GM12878 (cell line): ENCODE measurements at regions not wholly inside any gene's neighbourhood (a gene's known extent, or its start where the extent isn't known, plus 50 kb on each side); places are given as distances from the start of the nearest gene placed in this dataset.

ENCODE experiments used
- ATAC-seq: fragments of 200-7000 bp; cut with Tn5 transposase; 3 replicates; pipeline ENCODE4 v1.9.1; 2020; ENCODE audit warnings: mild to moderate bottlenecking, moderate library complexity
- BruUV-seq: library from RNA; stranded (reverse); fragments of 400-500 nt; replicated peaks from 2 replicates; lab custom pipeline; 2021; lab: Mats Ljungman, UMichigan
- CTCF ChIA-PET: fragments of 300-600 bp; sonication (Branson Sonifier 250); formaldehyde crosslinking; extraction: SDS; loops from one replicate; lab custom pipeline; 2021; ENCODE audit warnings: inconsistent platforms; lab: Yijun Ruan, JAX
- POLR2A ChIA-PET: fragments of 350-600 bp; formaldehyde crosslinking; extraction: SDS; loops from one replicate; lab custom pipeline; 2021; ENCODE audit warnings: inconsistent platforms; lab: Charles Lee
- RAD21 ChIA-PET: fragments of 300-600 bp; sonication (Branson Sonifier 250); formaldehyde crosslinking; loops from one replicate; lab custom pipeline; 2023; ENCODE audit warnings: antibody characterized with exemption; ENCODE audit not compliant: unreplicated experiment; lab: Charles Lee
- SMC1A ChIA-PET: fragments of 300-600 bp; sonication (Branson Sonifier 250); formaldehyde crosslinking; loops from one replicate; lab custom pipeline; 2023; ENCODE audit not compliant: unreplicated experiment, uncharacterized antibody; lab: Charles Lee
- DNase-seq: peaks from one replicate; pipeline ENCODE4 v3.0.0-alpha.2; 2011; ENCODE audit warnings: low read depth, low spot score
- FAIRE-seq: peaks from 3 replicates; lab custom pipeline; 2011; peaks lifted over from hg19 to GRCh38; lab: Jason Lieb, UNC
- H2AFZ ChIP-seq: 2 replicates; pipeline ENCODE4 v1.6.0; 2011; ENCODE audit warnings: low read depth, low read length, control low read depth; ENCODE audit not compliant: control insufficient read depth
- H3K27ac ChIP-seq: 2 replicates; pipeline ENCODE4 v1.5.1; 2011; ENCODE audit warnings: control low read depth; ENCODE audit not compliant: control insufficient read depth, insufficient read depth
- H3K27me3 ChIP-seq, 2 experiments: replicated peaks in 1 of 2; 2 replicates each; pipeline versions ENCODE4 v1.6.0 to v1.6.1; 2011; ENCODE audit warnings: low read length in 1 of 2; ENCODE audit not compliant: control insufficient read depth in 2 of 2, insufficient read depth in 2 of 2
- H3K36me3 ChIP-seq, 2 experiments: 2 replicates each; pipeline ENCODE4 v1.5.1; 2011; ENCODE audit warnings: low read length in 1 of 2; ENCODE audit not compliant: control insufficient read depth in 2 of 2, insufficient read depth in 2 of 2
- H3K4me1 ChIP-seq: 2 replicates; pipeline ENCODE4 v1.6.1; 2011; ENCODE audit warnings: mild to moderate bottlenecking, low read length, moderate library complexity, mixed read lengths; ENCODE audit not compliant: control insufficient read depth, insufficient read depth
- H3K4me2 ChIP-seq: 2 replicates; pipeline ENCODE4 v1.6.0; 2011; ENCODE audit warnings: control low read depth; ENCODE audit not compliant: control insufficient read depth, insufficient read depth
- H3K4me3 ChIP-seq: fragments of 200-600 bp; sonication (generic); 2 replicates; pipeline ENCODE4 v1.5.1; 2016
- H3K79me2 ChIP-seq: 2 replicates; pipeline ENCODE4 v1.6.0; 2011; ENCODE audit warnings: low read length; ENCODE audit not compliant: control insufficient read depth, insufficient read depth
- H3K9ac ChIP-seq: 2 replicates; pipeline ENCODE4 v1.8.0; 2011; ENCODE audit warnings: low read length, control low read depth, mixed read lengths; ENCODE audit not compliant: control insufficient read depth, insufficient read depth
- H3K9me3 ChIP-seq: replicated peaks from 3 replicates; pipeline ENCODE4 v1.5.1; 2011; ENCODE audit warnings: mild to moderate bottlenecking, low read length; ENCODE audit not compliant: control insufficient read depth, insufficient read depth
- H4K20me1 ChIP-seq: 2 replicates; pipeline ENCODE4 v1.6.0; 2011; ENCODE audit not compliant: control insufficient read depth, insufficient read depth
- ASH2L ChIP-seq: fragments of 300-600, 200-600 bp; sonication (generic); IDR thresholded peaks from 2 replicates; pipeline ENCODE4 v1.6.1; 2017; ENCODE audit warnings: low read depth, mild to moderate bottlenecking, borderline replicate concordance
- FOS ChIP-seq: IDR thresholded peaks from 3 replicates; pipeline ENCODE4 v1.6.1; 2011; ENCODE audit warnings: borderline replicate concordance; ENCODE audit not compliant: insufficient read length; ENCODE audit errors: extremely low read depth
- MTA3 ChIP-seq: IDR thresholded peaks from 2 replicates; pipeline ENCODE4 v1.6.1; 2012; ENCODE audit warnings: low read length, inconsistent platforms, borderline replicate concordance
- NFIC ChIP-seq: IDR thresholded peaks from 2 replicates; pipeline ENCODE4 v1.6.1; 2012; ENCODE audit warnings: low read depth, mild to moderate bottlenecking, inconsistent platforms, low read length, moderate library complexity
- NR2C2 ChIP-seq: IDR thresholded peaks from 2 replicates; pipeline ENCODE4 v1.6.1; 2011; ENCODE audit warnings: borderline replicate concordance, low read depth; ENCODE audit not compliant: control insufficient read depth, insufficient read length
- NR2F1 ChIP-seq: fragments of 450-650 bp; conservative IDR thresholded peaks from 2 replicates; pipeline ENCODE4 v1.6.1; 2017; ENCODE audit warnings: mild to moderate bottlenecking
- RELA ChIP-seq: fragments of 450-650 bp; IDR thresholded peaks from 2 replicates; pipeline ENCODE4 v1.8.0; 2014; ENCODE audit warnings: borderline replicate concordance; ENCODE audit not compliant: partially characterized antibody
- ZNF217 ChIP-seq: fragments of 450-650 bp; IDR thresholded peaks from 2 replicates; pipeline ENCODE4 v1.6.1; 2017; ENCODE audit warnings: antibody characterized with exemption, mild to moderate bottlenecking
- WGBS: methylation state at CpG from one replicate; pipeline ENCODE4 v1.1.6; 2016; ENCODE audit warnings: low lambda C conversion rate; ENCODE audit not compliant: insufficient replicate concordance, insufficient coverage; ENCODE audit errors: missing lambda C conversion rate; 5-methylcytosine and 5-hydroxymethylcytosine counted together
- in situ Hi-C: fragments of 300-500 bp; cut with MboI; formaldehyde crosslinking; loops from 9 replicates; pipeline ENCODE4 v1.14.3; 2018; ENCODE audit warnings: mixed read lengths
- intact Hi-C: fragments of 100-400 bp; cut with micrococcal nuclease; formaldehyde crosslinking; loops from one replicate; pipeline ENCODE4 v1.14.2; 2022; ENCODE audit not compliant: unreplicated experiment
- TF ChIP-seq, protein P1 (sequence below): fragments of 450-650 bp; IDR thresholded peaks from 2 replicates; pipeline ENCODE4 v1.6.1; 2014; ENCODE audit warnings: mild to moderate bottlenecking
- TF ChIP-seq, protein P2 (sequence below): fragments of 150-350 bp; IDR thresholded peaks from 2 replicates; pipeline ENCODE4 v1.6.1; 2016; ENCODE audit warnings: low read depth, low read length

DNA sequence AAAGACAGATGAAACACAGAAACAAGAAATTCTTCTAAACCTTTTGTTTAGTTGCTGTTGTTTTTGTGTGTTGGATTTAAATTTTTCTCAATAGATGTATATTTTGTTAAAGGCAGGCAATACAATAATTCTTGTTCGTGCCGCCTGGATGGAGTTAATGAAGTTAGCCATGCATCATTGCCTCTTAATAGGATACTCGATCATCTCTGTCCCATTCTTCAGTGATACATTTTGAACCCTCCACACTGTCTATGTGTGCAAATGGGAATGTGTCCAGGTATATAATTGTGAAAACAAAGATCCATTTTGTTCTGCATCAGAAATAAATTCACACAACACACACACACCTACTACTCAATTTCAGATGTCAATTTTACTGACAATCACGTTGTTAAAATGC, 186.6 kb upstream of the ADAMTS16 start (continued):
- TF ChIP-seq RELA, result no peak

DNA sequence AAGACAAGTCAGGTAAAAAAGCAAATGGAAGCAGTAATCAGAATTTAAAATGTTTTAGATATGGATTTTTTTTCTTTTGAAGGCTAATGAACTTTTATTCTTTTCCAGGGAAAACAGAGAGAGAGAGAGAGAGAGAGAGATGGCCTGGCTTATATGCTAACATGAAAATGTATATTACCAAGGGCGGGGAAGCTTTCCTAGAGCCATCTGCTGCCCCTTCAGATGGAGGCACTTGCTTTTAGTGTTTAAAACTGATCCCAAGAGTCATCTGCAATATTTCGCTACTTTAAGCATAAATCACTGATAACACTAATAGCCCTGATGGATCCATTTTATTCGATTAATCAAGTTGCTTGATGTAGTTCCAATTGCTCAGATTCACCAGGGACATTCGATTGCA, 186.1 kb upstream of the ADAMTS16 start:
- BruUV-seq, result no TSS peak
- Histone ChIP-seq H3K79me2 (no peaks in the 10 kb centered on the region), H4K20me1 (no peaks in the 10 kb centered on the region), H3K27me3 (no peaks in the 10 kb centered on the region), H3K9ac (no peak overlapping the region), H3K9me3 (no peaks in the 10 kb centered on the region), H3K4me2 (no peak overlapping the region), H2AFZ (no peak overlapping the region), H3K27ac (no peak overlapping the region)
- SMC1A ChIA-PET, result no interaction called here
- ATAC-seq (no peak), DNase-seq (no peak)
- in situ Hi-C loops, result no loop called here
- intact Hi-C loops, result no loop called here
- CTCF ChIA-PET, result interaction anchor here (1.5 kb wide), 1 partner anchor 13 kb away, joined by 6 read pairs; no protein-coding TSS in a partner anchor
- TF ChIP-seq NFIC (no peak), ZNF217 (no peak), ASH2L (no peak), NR2F1 (no peak), MTA3 (no peak), NR2C2 (no peak), FOS (no peak)
- TF ChIP-seq, protein P1, sequence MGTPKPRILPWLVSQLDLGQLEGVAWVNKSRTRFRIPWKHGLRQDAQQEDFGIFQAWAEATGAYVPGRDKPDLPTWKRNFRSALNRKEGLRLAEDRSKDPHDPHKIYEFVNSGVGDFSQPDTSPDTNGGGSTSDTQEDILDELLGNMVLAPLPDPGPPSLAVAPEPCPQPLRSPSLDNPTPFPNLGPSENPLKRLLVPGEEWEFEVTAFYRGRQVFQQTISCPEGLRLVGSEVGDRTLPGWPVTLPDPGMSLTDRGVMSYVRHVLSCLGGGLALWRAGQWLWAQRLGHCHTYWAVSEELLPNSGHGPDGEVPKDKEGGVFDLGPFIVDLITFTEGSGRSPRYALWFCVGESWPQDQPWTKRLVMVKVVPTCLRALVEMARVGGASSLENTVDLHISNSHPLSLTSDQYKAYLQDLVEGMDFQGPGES, result no peak
- TF ChIP-seq, protein P2, sequence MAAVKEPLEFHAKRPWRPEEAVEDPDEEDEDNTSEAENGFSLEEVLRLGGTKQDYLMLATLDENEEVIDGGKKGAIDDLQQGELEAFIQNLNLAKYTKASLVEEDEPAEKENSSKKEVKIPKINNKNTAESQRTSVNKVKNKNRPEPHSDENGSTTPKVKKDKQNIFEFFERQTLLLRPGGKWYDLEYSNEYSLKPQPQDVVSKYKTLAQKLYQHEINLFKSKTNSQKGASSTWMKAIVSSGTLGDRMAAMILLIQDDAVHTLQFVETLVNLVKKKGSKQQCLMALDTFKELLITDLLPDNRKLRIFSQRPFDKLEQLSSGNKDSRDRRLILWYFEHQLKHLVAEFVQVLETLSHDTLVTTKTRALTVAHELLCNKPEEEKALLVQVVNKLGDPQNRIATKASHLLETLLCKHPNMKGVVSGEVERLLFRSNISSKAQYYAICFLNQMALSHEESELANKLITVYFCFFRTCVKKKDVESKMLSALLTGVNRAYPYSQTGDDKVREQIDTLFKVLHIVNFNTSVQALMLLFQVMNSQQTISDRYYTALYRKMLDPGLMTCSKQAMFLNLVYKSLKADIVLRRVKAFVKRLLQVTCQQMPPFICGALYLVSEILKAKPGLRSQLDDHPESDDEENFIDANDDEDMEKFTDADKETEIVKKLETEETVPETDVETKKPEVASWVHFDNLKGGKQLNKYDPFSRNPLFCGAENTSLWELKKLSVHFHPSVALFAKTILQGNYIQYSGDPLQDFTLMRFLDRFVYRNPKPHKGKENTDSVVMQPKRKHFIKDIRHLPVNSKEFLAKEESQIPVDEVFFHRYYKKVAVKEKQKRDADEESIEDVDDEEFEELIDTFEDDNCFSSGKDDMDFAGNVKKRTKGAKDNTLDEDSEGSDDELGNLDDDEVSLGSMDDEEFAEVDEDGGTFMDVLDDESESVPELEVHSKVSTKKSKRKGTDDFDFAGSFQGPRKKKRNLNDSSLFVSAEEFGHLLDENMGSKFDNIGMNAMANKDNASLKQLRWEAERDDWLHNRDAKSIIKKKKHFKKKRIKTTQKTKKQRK, result no peak
- TF ChIP-seq, all 136 proteins: peak for 0
- POLR2A ChIA-PET, result no interaction called here
- WGBS, result 5% methylated on average over 4 of the region's 4 CpGs
- H3K36me3 ChIP-seq, result no peaks in the 10 kb centered on the region
- H3K4me1 ChIP-seq, result no peaks in the 10 kb centered on the region
- RAD21 ChIA-PET, result no interaction called here
- no peak overlapping the region for H3K4me3 ChIP-seq
- no peak for FAIRE-seq
